WTC11 (cell line): ENCODE measurements at regions not wholly inside any gene's neighbourhood (a gene's known extent, or its start where the extent isn't known, plus 50 kb on each side); places are given as distances from the start of the nearest gene placed in this dataset.

Experiments used
- CTCF ChIP-seq: fragments of 200-600 bp; IDR thresholded peaks from 2 replicates; pipeline ENCODE4 v1.8.0; 2022; ENCODE audit warnings: antibody characterized with exemption
- FOXP4 ChIP-seq: sonication (generic); formaldehyde crosslinking; IDR thresholded peaks from 2 replicates; pipeline ENCODE4 v1.8.0; 2022; ENCODE audit warnings: mild to moderate bottlenecking, missing genetic modification reagents
- MAX ChIP-seq: sonication (generic); formaldehyde crosslinking; IDR thresholded peaks from 2 replicates; pipeline ENCODE4 v1.8.0; 2022; ENCODE audit warnings: mild to moderate bottlenecking, missing genetic modification reagents
- RELA ChIP-seq: sonication (generic); formaldehyde crosslinking; IDR thresholded peaks from 2 replicates; pipeline ENCODE4 v1.8.1; 2022; ENCODE audit warnings: missing genetic modification reagents, mild to moderate bottlenecking, borderline replicate concordance

- TF ChIP-seq FOXP4 (CRISPR knock-in tag): no peak
- no peak for TF ChIP-seq MAX
- TF ChIP-seq RELA (CRISPR knock-in tag): no peak
- no peak for TF ChIP-seq CTCF
Measured at GRCh38 chr7:24025094-24025493, 258.9 kb upstream of the NPY start.
